Heart right ventricle (tissue), 16 donors: ENCODE measurements at regions not wholly inside any gene's neighbourhood (a gene's known extent, or its start where the extent isn't known, plus 50 kb on each side); places are given as distances from the start of the nearest gene placed in this dataset.

Source experiments
- ATAC-seq, 8 donors: fragments of 200-7000 bp; cut with Tn5 transposase; one replicate each; pipeline ENCODE4 v1.9.1; 2020; ENCODE audit warnings: mild to moderate bottlenecking in 8 of 8, moderate library complexity in 8 of 8, moderate number of reproducible peaks in 1 of 8
- DNase-seq, 2 donors: peaks; one replicate each; pipeline ENCODE4 v3.0.0-alpha.2; 2020
- H3K27ac ChIP-seq, 10 donors: fragments of 200-600 bp; sonication (generic) in 2 of 10; one replicate each; pipeline versions ENCODE4 v1.5.0 to v1.8.0; 2020 to 2022; ENCODE audit warnings: mild to moderate bottlenecking in 3 of 10
- H3K27me3 ChIP-seq, 7 donors: fragments of 200-600 bp; one replicate each; pipeline ENCODE4 v1.8.0; 2021 to 2022; ENCODE audit warnings: mild to moderate bottlenecking in 2 of 7
- H3K36me3 ChIP-seq, 9 donors: fragments of 200-600 bp; sonication (generic) in 1 of 9; one replicate each; pipeline versions ENCODE4 v1.5.0 to v1.8.0; 2020 to 2022; ENCODE audit warnings: mild to moderate bottlenecking in 2 of 9
- H3K4me1 ChIP-seq, 9 donors: fragments of 200-600 bp; sonication (generic) in 1 of 9; one replicate each; pipeline versions ENCODE4 v1.5.0 to v1.8.0; 2020 to 2022; ENCODE audit warnings: mild to moderate bottlenecking in 4 of 9
- H3K4me3 ChIP-seq, 10 donors: fragments of 200-600 bp; sonication (generic) in 2 of 10; one replicate each; pipeline versions ENCODE4 v1.5.0 to v1.8.0; 2020 to 2022; ENCODE audit warnings: mild to moderate bottlenecking in 7 of 10, moderate library complexity in 2 of 10
- H3K9me3 ChIP-seq, 11 donors: fragments of 200-600 bp in 10 of 11; sonication (generic) in 2 of 11; one replicate each; pipeline versions ENCODE4 v1.5.0 to v1.8.0; 2013 to 2022; ENCODE audit warnings: mild to moderate bottlenecking in 2 of 11, control low read depth in 1 of 11, moderate library complexity in 1 of 11
- WGBS, 2 donors: extraction: QIAGEN DNeasy Blood & Tissue Kit; methylation state at CpG; one replicate each; pipeline ENCODE4 v1.1.7; 2013; ENCODE audit warnings: inconsistent platforms in 1 of 2; 5-methylcytosine and 5-hydroxymethylcytosine counted together
- intact Hi-C, 10 donors: fragments of 100-400 bp; cut with DNase I; formaldehyde crosslinking; loops; one replicate each; pipeline versions ENCODE4 v1.11.1 to v1.14.2; 2022
- TF ChIP-seq, protein P1 (sequence below), 9 donors: fragments of 200-600 bp; sonication (generic) in 2 of 9; IDR thresholded peaks; one replicate each; pipeline versions ENCODE4 v1.5.0 to v1.8.0; 2021 to 2022; ENCODE audit warnings: antibody characterized with exemption in 9 of 9, mild to moderate bottlenecking in 5 of 9, moderate library complexity in 1 of 9
- donor health status: Arrhythmogenic right ventricular cardiomyopathy.
- donor health status: ischemic (EF 13 %, LVEDD 7.1; RV severe dilation, severe dysfunction).
- donor health status: healthy with polysubstance abuse.
- donor health status: DM: no; HTN: yes; CAD: no.
- donor health status: DM: no; HTN: no; CAD: no.
- donor health status: ischemic (EF 25% LVEDD 6.9; RV normal size, moderate dysfunction).
- donor health status: ischemic (EF 25% LVEDD 5.7; RV mildly dilated, moderate dysfunction).
- donor health status: healthy.
- donor health status: DM: yes; HTN: yes; CAD: no.
- donor health status: Ischemic cardiomyopathy.
- donor health status: ischemic (EF 35%, LVEDD 5.7; RV mildly dilated, moderate dysfunction).
- donor health status: nonischemic (EF 11% LVEDD 7.7; RV severe dilation, severe dysfunction).
- donor health status: DM: yes; HTN: yes; CAD: no.
- donor health status: PGD.
- donor health status: ischemic (EF 29% LVEDD 5.4; RV normal size, mild dysfunction).
- donor health status: nonischemic (EF 23%, LVEDD 6.1; RV moderate dilation, normal function).

DNA sequence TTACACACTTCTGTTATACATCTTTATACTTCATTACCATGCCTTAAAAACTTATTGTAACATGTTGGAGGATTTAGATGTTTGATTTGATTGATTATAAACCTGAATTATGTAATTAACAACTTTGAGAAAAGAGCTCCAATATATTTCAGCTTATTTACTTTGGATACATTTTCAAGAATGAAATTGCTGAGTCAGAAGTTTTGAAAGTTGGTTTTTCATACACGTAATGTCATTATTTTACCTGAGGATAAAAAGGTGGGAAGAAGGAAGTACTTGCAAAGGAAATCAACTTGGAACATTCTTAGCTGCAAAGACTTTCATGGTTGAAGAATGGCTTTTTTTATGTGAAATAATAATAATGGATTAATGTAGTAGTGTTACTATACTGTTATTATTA is 677.2 kb downstream of the FAM181B start:
- TF ChIP-seq, protein P1, sequence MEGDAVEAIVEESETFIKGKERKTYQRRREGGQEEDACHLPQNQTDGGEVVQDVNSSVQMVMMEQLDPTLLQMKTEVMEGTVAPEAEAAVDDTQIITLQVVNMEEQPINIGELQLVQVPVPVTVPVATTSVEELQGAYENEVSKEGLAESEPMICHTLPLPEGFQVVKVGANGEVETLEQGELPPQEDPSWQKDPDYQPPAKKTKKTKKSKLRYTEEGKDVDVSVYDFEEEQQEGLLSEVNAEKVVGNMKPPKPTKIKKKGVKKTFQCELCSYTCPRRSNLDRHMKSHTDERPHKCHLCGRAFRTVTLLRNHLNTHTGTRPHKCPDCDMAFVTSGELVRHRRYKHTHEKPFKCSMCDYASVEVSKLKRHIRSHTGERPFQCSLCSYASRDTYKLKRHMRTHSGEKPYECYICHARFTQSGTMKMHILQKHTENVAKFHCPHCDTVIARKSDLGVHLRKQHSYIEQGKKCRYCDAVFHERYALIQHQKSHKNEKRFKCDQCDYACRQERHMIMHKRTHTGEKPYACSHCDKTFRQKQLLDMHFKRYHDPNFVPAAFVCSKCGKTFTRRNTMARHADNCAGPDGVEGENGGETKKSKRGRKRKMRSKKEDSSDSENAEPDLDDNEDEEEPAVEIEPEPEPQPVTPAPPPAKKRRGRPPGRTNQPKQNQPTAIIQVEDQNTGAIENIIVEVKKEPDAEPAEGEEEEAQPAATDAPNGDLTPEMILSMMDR (IDR thresholded peaks at IDR 0.05): no peak
- WGBS, 2 donors: 82 to 83% methylated on average over 1 of the region's 1 CpG
- ATAC-seq (no peak), DNase-seq (no peak)
- Histone ChIP-seq H3K9me3 (peaks cover 0 to 7% (median 0%) of the 10 kb centered on the region in 11 donors), H3K27me3 (no peaks in the 10 kb centered on the region), H3K36me3 (no peaks in the 10 kb centered on the region), H3K4me3 (no peak overlapping the region), H3K4me1 (no peaks in the 10 kb centered on the region), H3K27ac (no peak overlapping the region)
- intact Hi-C loops: no loop called here

DNA sequence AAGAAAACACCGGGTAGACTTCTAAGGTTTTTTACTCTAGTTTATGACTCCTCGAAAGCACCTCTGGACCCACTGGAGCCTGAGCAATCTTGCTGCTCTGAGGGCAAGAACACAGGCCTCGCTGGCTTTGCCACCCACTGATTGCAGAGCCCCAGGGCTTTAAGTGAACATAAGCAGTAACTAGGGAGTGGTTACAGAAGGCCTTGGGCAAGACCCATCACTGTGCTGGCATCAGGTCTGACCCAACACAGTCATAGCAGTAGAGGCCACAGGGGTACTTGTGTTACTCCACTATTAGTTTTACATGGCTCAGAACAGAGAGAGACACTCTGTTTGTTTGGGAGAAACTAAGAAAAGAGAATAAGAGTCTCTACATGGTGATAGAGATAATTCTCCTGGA is 684.5 kb downstream of the FAM181B start:
- Histone ChIP-seq H3K4me1 (no peaks in the 10 kb centered on the region), H3K27me3 (no peaks in the 10 kb centered on the region), H3K4me3 (no peak overlapping the region), H3K36me3 (no peaks in the 10 kb centered on the region), H3K27ac (no peak overlapping the region), H3K9me3 (no peaks in the 10 kb centered on the region)
- DNase-seq: no peak
- intact Hi-C loops: no loop called here
- ATAC-seq: no peak
- TF ChIP-seq, protein P1 (IDR thresholded peaks at IDR 0.05): no peak
- 87 to 92% methylated on average over 3 of the region's 3 CpGs for WGBS, 2 donors

DNA sequence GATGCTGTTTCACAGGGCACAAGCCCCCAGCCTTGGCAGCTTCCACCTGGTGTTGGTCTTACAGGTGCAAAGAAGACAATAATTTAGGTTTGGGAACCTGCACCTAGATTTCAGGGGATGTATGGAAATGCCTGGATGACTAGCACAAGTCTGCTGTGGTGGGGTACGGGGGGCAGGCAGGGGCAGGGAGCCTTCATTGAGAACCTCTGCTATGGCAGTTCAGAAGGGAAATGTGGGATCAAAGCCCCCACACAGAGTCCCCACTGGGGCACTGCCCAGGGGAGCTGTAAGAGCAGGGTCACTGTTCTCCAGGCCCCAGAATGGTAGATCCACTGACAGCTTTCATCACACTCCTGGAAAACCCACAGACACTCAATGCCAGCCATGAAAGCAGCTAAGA is 686.5 kb downstream of the FAM181B start:
- TF ChIP-seq, protein P1 (IDR thresholded peaks at IDR 0.05): no peak
- Histone ChIP-seq H3K9me3 (no peaks in the 10 kb centered on the region), H3K4me1 (no peaks in the 10 kb centered on the region), H3K27ac (no peak overlapping the region), H3K4me3 (no peak overlapping the region), H3K27me3 (no peaks in the 10 kb centered on the region), H3K36me3 (no peaks in the 10 kb centered on the region)
- intact Hi-C loops: no loop called here
- ATAC-seq (no peak), DNase-seq (no peak)
- 97 to 100% methylated on average over 1 of the region's 1 CpG for WGBS, 2 donors

DNA sequence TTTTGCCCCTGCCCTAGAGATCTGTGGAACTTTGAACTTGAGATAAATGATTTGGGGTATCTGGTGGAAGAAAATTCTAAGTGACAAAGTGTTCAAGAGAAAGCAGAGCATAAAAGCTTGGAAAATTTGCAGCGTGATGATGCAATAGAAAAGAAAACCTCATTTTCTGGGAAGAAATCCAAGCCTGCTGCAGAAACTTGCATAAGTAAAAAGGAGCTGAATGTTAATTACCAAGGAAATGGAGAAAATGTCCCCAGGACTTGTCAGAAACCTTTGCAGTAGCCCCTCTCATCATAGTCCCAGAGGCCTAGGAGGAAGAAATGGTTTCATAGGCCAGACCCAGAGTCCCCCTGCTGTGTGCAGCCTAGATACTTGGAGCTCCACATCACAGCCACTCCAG is 686.9 kb downstream of the FAM181B start:
- Histone ChIP-seq H3K9me3 (no peaks in the 10 kb centered on the region), H3K27me3 (no peaks in the 10 kb centered on the region), H3K4me1 (no peaks in the 10 kb centered on the region), H3K36me3 (no peaks in the 10 kb centered on the region), H3K4me3 (no peak overlapping the region), H3K27ac (no peak overlapping the region)
- DNase-seq: no peak
- intact Hi-C loops: no loop called here
- no peak for ATAC-seq
- TF ChIP-seq, protein P1 (IDR thresholded peaks at IDR 0.05): no peak
- 63 to 69% methylated on average over 1 of the region's 1 CpG for WGBS, 2 donors
